OCI-LY7 (cell line): ENCODE measurements at regions not wholly inside any gene's neighbourhood (a gene's known extent, or its start where the extent isn't known, plus 50 kb on each side); places are given as distances from the start of the nearest gene placed in this dataset.

ENCODE experiments used
- EZH2phosphoT487 ChIP-seq: fragments of 200-600 bp; sonication (generic); IDR thresholded peaks from 2 replicates; pipeline ENCODE4 v1.6.1; 2018; ENCODE audit warnings: low read depth, borderline replicate concordance, mild to moderate bottlenecking, mixed run types, antibody characterized with exemption, low read length, moderate library complexity, mixed read lengths
- TF ChIP-seq, protein P1 (sequence below): fragments of 200-600 bp; sonication (generic); conservative IDR thresholded peaks from 2 replicates; pipeline ENCODE4 v1.5.1; 2014; ENCODE audit warnings: mild to moderate bottlenecking, antibody characterized with exemption, low read length, moderate library complexity, mixed read lengths

DNA sequence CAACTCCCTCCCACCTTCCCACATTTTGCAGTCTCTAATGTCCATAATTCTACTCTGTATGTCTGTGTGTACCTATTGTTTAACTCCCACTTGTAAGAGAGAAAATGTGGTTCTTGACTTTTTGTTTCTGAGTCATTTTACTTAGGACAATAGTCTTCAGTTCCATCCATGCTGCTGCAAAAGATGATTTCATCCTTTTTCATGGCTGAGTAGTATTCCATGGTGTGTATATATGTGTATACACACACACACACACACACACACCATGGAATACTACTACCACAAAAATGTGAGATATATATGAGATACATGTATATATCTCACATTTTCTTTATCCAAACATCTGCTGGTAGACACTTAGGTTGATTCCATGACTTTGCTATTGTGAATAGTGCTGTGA lies 182.1 kb upstream of the GALNT17 start:
- TF ChIP-seq, protein P1, sequence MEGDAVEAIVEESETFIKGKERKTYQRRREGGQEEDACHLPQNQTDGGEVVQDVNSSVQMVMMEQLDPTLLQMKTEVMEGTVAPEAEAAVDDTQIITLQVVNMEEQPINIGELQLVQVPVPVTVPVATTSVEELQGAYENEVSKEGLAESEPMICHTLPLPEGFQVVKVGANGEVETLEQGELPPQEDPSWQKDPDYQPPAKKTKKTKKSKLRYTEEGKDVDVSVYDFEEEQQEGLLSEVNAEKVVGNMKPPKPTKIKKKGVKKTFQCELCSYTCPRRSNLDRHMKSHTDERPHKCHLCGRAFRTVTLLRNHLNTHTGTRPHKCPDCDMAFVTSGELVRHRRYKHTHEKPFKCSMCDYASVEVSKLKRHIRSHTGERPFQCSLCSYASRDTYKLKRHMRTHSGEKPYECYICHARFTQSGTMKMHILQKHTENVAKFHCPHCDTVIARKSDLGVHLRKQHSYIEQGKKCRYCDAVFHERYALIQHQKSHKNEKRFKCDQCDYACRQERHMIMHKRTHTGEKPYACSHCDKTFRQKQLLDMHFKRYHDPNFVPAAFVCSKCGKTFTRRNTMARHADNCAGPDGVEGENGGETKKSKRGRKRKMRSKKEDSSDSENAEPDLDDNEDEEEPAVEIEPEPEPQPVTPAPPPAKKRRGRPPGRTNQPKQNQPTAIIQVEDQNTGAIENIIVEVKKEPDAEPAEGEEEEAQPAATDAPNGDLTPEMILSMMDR: no peak
- TF ChIP-seq EZH2phosphoT487: no peak
